ENCODE measurements at regions not wholly inside any gene's neighbourhood (a gene's known extent, or its start where the extent isn't known, plus 50 kb on each side); places are given as distances from the start of the nearest gene placed in this dataset.

DNA sequence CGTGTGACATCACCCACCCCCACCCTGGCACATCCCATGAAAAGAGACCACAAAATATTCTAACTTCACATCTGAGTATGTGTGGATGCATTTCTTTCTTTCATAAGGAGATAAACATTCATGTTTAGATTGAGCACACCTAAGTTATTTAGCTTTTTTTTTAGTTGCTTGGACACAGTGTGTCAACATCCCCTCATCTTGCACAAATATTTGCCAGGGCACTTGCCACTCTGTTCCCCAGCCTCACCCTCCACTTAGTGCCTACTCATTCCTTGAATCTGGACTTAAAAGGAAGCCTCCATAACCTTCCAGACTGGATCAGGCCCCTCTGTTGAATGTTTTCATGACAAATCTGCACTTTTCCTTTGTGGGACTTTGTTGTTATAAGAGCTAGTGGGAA, 338.9 kb upstream of the IGFBP3 start:
- no peak for DNase-seq (ENCODE audit: low read depth in 2 of 2)

DNA sequence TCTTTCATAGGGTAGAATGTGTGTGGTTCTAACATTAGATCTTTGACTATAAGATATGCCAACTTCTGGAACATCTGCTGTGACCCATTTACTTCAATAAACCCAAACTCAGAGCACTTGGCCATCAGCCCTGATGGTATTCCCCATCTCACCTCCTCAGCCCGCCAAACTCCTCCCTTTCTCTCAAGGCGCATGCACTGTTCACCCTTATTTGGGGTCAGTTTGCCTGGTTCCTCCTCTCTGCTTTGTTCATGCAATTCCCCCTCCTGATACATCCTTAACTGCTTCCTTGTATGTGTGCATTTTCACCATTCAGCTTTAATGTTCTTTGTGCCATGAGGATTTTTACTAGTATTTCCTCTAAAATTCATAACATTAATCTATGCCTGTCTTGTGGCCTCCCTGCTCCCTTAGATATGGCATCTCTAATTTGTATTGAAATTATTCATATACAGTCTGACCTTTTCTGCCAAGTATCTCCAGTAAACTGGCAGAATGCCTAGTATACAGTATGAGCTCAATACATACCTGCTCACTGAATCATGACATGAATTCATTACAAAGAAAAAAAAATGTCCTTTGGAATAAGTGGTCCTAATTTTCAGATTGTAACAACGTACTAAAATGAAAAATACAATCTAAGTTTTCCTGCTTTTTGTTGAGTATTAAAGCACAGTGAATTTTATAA, 336.8 kb upstream of the IGFBP3 start:
- peak in 1 of 2 donors; percentile 6 for DNase-seq (ENCODE audit: low read depth in 2 of 2)

DNA sequence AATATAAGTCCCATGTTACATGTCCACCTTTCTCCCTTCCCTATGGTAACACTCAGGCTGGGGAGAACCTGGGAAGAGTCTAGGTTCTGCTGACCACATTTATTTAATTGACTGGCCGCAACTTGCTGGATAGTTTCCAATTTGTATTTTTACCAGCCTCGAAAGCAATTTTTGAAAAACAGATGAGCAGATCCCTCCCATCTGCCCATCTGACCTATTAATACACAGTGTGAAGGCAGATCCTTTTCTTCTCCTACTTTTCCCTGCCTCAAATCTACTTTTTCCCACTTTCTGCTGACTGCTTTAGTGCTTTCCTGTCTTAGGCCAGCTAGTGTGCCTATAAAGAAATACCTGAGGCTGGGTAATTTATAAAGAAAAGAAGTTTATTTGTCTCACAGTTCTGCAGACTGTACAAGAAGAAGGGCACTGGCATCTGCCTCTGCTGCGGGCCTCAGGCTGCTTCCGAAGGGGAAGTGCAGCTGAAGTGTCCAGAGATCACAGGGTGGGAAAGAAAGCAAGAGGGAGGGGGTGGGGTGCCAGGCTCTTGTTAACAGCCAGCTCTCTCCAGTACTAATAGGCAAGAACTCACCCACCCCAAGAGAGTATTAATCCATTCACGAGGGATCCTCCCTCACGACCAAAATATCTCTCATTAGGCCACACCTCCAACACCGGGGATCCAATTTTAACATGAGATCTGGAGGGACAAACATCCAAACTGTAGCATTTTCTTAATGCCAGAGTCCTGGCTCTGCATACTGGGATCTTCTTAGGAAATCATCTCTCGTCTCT, 336.0 kb upstream of the IGFBP3 start:
- no peak for DNase-seq (ENCODE audit: low read depth in 2 of 2)

DNA sequence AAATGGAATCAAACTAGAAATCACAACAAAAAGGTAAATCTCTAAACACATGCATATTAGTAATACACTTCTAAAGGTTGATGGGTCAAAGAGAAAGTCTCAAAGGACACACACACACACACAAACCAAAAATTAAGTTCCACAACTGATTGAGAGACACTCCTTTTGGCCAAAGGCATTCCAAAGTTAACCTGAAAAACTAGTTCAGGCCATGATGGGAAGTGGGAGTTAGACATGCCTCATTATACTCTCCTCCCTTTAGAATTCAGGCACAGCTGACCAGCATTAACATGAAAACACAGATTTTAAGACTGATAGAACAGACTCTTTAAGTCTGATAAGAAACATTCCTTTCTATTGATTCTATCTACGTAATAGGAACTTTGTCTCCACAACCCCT, 332.4 kb upstream of the IGFBP3 start:
- DNase-seq (ENCODE audit: low read depth in 2 of 2): no peak

DNA sequence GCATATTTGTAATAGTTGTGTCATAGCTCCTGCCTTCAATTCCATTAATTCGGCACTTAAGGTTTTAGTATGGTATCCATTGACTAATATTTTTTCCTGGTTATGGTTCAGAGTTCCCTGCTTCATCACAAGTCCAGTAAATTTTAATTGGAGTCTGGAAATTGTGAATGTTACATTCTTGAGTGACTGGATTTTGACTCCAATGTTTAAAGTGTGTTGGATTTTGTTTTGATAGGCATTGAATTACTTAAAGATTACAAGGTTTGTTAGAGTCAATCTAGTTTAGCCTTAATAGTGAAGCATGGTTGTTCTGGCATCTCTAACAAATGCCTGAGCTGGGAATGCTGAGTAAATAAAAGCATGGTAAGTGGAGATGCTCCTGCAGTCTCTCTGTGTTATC, 326.6 kb upstream of the IGFBP3 start:
- DNase-seq (ENCODE audit: low read depth in 2 of 2): no peak

DNA sequence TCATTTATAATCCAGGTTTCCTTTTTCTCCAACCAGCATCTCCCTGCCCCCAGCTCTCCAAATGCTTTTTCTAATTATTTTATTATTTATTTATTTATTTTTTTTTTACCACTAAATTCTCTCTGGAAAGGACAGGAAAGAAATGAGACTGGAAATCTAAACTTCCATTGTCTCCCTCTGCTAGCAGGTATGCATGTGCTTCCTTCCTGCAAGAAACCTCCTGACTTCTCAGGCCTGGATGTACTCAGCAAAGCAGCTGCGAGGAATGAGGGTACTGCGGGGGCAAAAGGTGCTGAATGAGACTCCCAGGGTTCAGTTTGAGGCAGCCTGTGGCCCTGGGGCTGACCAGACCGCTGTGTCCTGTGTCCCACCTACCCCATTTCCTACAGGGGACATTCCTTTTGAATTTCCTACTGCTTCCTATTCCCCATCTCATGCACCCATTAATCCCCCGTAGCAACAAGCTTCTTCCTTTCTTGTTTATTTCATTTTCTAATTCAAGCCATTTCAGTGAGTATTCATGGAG, 324.6 kb upstream of the IGFBP3 start:
- DNase-seq (ENCODE audit: low read depth in 2 of 2): no peak

DNA sequence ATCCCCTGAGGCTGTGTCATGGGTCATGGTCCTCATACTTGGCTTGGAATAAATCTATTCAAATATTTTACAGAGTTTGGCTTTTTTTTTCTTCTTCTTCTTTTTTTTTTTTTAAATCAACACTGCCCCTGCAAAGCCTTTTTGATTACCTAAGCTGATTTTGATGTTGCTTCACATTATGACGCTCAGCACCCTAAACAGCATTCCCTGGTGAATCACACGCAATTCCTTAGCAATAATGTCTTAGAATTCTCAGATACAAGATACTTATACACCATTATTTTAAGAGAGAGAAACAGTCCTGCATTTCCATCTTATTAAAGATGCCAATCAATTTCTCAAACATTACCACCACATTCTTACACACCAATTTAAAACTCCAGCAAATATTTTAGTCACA, 323.7 kb upstream of the IGFBP3 start:
- DNase-seq (ENCODE audit: low read depth in 2 of 2): no peak

DNA sequence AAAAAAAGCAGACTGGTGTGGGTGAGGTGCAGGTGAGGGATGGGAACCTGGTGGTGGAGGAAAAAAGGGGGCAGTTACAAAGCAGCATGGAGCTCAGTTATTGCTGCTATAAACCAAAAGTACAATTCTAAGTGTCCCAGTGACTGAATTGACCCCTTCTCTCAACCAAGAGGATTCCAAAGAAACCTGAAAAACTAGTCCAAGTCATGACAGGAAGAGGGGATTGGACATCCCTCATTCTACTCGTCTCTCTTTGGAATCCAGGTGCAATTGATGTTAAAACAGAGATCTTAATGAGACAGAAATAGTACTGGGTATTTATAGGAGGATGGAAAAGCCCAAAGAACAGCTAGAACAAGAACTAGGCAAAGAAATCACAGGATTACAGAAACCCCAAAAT, 322.3 kb upstream of the IGFBP3 start:
- no peak for DNase-seq (ENCODE audit: low read depth in 2 of 2)

DNA sequence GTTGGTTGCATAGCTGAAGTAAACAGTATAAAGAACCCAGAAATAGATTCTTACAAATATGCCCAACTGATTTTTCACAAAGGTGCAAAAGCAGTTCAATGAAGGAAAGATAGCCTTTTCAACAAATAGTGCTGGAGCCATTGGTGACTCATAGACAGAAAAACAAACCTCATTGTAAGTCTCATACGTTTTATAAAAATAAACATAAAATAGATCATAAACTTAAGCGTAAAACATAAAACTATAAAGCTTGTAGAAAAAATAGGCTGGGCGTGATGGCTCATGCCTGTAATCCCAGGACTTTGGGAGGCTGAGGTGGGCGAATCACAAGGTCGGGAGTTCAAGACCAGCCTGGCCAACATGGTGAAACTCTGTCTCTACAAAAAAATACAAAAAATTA, 318.8 kb upstream of the IGFBP3 start:
- DNase-seq (ENCODE audit: low read depth in 2 of 2): no peak

DNA sequence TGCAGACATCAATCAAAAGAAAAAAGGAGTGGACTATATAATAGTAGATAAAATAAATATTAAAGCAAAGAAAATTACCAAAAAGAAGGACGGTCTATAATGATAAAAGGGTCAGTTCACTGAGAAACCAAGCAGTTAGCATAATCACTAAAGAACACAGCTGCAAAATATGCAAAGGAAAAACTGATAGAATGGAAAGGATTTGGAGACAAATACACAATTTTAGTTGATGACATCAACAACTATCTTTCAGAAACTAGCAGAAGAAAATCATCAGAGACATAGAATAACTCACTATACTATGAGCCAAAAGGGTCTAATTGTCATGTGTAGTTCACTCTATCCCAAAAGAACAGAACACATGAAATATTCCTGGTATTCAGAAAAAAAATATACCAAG, 316.4 kb upstream of the IGFBP3 start:
- no peak for DNase-seq (ENCODE audit: low read depth in 2 of 2)

DNA sequence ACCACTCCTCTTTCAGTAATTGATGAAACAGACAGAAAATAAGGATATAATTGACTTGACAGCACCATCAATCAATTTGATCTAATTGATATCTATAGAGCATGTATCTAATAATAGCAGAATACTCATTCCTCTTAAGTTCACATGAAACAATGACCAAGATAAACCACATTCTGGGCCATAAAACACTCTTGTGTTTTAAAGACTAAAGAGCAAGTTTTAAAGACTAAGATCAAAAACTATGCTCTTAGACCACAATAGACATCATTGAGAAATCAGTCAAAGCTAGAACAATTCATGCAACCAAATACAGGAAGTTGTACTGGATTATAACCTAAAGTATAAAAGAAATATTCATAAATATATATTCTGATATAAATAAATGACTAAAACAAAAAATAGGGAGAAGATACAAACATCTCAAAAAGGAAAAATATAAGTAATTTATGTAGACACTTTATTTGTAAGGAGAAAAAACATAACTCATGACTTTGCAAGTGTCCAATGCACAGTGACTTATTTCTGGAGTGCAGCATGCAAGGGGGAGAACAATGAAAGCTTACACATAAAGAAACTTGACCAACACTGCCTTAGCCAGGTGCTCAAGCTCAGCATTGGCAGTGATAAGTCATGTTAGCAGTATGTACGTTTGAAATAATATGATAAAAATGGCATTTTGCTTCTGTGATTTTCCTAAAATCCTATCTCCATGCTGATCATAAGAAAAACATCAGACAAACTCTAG, 312.7 kb upstream of the IGFBP3 start:
- DNase-seq (ENCODE audit: low read depth in 2 of 2): no peak

DNA sequence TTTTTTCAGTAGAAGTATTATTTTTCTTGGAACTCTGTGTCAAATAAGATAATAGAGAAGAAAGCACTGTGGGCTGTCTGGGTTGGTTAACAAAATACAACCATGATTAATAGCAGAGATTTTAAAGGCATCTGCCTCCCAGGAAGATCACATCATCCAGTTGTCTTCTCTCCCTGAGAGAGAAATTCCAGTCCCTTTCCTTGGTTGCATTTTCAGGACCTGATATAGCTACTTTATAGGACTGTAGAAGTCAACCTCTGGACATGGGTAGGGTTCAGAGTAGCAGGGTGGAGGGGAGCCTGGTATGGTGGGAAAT, 309.9 kb upstream of the IGFBP3 start:
- DNase-seq (ENCODE audit: low read depth in 2 of 2): no peak

DNA sequence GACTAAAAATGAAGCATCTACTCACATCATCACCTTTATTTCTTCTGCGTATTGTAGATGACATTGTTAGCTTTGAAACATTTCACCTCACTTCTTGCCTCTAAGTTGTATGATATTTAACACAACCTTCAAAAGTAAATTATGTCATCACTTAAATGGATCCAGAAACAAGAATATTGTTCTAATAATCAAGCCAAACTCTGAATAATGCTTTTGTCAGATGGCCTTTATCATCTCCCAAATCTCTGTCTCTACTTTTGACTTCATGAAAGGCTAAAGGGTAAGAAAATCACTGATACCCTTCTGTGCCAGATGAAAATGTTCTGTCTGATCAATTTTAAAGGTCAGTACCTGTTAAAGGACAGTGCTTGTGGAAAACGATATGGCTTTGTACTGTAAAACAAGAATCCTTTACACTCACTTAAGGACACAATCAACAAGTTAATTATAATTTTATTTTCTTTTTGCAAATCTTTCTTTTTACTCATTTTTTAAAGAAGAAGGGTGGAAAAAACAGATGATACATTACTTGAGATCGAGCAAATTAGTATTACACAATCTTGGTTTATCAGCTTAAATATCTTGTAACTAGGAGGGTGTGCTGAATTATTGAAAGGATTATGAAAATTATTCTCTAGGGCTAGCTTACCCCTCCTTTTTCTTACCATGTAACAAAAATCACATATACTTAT, 309.4 kb upstream of the IGFBP3 start:
- no peak for DNase-seq (ENCODE audit: low read depth in 2 of 2)

DNA sequence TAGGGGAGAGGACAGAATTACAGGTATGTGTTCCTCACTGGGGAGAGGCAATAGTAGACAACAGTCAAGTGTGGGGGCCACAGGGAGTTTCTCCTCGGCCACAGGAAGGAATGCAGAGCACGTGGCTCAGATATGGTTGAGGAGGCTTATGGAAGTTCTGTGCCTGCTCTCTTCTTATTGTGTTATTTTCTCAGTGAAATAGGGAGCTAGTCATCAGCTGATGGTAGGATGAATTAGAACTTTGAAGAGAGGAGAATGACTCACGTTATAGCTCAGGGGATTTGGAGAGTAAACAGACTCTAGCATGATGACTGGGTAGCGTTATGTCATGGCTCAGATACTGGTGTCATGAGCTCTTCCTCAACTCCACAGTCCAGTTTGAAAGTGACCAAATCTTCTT, 308.3 kb upstream of the IGFBP3 start:
- no peak for DNase-seq (ENCODE audit: low read depth in 2 of 2)

DNA sequence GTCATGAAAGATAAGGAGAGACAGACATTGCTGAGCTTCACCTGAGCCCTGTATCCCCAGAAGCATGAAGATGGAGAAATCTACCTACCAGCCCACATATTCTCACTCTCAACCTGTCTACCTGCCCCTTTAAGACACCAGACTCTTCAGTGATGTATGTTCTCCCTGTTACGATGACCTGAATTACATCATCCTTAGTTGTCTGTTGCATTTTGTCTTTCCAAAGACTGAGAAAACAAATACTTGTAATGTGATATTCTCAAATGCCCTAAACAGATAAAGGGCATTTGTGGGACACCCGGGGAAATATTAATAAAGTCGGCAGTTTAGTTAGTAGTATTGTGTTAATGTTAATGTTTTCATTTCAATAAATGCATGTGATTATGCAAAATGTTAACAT, 305.8 kb upstream of the IGFBP3 start:
- no peak for DNase-seq (ENCODE audit: low read depth in 2 of 2)

DNA sequence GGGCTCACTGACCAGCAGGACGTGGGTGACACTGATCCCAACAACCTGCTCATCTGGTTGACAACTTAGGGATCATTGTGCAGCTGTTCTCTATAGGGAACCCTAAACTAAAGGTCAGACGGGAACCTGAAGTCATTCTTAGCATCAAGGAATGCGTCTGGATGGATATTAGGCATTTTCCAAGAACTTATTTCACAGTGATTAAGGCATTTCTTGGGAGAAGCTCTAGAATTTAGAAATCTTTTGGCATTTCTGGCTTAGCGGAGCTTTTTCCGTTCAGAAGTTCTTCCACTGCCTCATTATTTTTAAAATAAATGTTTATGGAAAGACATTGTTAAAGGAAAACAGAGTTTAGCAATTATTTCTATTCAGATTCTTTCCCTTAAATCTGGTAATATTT, 303.3 kb upstream of the IGFBP3 start:
- DNase-seq (ENCODE audit: low read depth in 2 of 2): no peak

DNA sequence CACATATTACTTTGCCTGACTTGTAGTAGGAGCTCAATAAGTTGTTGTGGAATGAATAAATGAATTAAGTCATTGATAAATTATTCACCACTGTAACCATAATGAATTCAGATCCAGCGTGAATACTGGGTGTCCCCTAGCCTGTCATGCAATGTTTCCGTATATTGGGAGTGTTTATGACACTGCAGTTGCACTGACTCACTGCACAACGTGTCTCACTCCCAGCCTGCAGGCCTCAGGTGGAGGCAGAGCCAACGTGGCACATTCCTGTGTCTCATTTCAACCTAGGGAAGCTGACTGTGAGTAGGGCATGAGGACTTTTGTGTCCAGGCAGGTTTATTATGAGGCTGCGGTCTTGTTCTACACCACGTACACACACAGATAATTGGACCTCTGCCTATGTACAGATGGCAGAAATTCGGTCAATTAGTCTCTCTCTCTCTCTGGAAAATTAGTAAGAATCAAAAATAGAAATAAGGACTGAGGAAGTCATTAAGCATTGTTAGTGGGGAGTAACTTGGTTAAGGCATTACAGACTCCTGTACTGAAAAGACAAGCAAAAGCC, 299.1 kb upstream of the IGFBP3 start:
- DNase-seq (ENCODE audit: low read depth in 2 of 2): no peak

DNA sequence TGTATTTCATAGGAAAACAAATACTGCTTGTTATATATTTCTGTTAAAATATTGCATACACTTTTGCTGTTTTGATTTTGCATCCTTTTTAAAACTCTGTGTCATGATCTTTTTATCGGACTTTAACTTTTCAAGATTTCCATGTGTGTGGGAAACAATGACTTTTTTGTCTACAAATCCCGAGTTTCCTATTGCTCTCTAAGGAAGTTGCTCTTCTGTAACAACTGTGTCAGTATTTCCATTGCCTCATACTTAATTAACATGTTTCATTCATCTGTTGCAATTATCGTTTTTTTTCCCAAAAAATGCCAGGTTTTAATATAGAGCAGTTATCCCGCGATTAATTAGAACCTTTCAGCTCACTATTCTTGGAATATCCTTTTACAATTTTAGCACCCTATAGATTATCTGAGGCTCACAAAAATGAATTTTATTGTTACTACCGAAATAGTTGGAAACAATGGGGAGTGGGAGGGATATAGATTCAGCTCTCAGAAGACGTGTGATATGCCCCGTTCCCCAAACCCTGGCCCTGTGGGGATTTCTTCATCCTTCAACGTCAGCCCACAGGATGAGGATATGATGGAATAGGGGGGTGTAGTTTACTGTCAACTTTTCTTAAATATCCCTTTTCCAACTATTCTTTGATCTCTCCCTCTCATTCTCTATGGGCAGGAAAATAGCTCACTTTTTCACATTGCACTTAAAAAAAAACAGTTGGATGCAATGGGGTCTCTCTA, 297.6 kb upstream of the IGFBP3 start:
- DNase-seq (ENCODE audit: low read depth in 2 of 2): no peak

DNA sequence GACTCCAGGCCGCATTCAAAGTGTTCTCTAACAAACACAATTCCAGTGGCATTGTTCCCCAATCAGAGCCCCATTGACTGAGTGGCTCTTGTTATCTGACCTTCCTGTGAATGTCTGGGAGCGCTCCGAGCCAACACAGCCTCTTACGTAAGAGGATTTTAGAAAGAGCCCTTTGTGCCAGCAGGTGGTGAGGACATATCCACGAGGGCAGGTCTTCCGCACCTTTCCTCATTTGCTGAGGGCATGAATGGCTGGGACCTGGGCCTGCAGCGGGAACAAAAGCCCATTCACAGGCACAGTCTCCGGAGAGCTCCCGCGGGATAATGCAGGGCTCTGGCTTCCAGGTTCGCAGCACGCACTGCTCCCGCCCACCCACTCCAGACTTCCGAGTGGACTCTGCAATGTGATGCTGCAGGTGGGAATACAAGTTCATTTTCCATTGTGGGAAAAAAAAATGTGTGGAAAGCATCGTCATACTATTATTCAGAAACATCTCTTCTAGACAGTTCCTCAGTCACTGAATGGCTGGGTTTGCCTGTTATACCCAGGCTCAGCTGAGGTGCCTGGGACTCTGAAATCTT, 295.0 kb upstream of the IGFBP3 start:
- no peak for DNase-seq (ENCODE audit: low read depth in 2 of 2)

DNA sequence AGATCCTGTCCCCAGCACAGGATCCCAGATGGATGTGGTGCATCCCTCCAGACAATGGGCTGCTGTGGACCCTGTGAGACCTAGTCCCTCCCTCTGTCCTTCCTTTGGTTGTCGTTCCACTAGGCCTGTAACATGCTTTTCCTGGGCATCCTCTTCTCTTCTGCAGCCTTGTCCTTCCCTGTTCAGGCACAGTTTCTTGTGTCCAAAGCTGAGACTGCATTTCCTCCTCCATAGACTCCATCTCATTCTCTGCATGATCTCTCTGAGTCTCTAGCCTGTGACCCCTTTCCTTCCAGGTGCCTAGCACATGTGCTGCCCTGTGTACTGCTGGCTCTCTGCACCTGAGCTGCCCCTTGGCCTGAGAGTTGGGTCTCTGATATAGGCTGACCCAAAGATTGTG, 293.5 kb upstream of the IGFBP3 start:
- no peak for DNase-seq (ENCODE audit: low read depth in 2 of 2)

DNA sequence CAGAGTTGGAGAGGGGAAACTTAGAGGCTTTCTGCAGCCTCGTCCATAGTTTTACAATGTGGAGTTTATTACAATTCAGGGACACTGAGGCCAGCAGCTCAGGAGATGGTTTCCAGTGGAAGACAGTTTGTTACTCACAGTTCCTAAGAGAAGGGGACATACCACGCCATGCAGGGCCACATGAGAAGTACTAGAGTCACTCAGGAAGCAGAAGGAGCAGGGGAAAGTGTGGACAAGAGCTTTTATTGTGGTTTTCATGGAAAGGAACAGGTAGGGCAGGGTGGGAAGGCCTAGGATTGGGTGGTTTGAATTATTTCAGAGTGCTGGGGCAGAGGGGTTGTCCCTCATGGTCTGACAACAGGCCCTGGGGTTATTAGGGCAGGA, 292.1 kb upstream of the IGFBP3 start:
- DNase-seq (ENCODE audit: low read depth in 2 of 2): no peak

Measured in lung microvascular endothelial cell (primary cell).